Astrocyte (in vitro differentiated cells and primary cell): ENCODE measurements at regions not wholly inside any gene's neighbourhood (a gene's known extent, or its start where the extent isn't known, plus 50 kb on each side); places are given as distances from the start of the nearest gene placed in this dataset.

Experiments
- EZH2 ChIP-seq: IDR thresholded peaks from 2 replicates; pipeline ENCODE4 v1.6.1; 2012; ENCODE audit warnings: mild to moderate bottlenecking, low read length, inconsistent platforms; ENCODE audit not compliant: insufficient read depth
- TF ChIP-seq, protein P1 (sequence below): IDR thresholded peaks from 2 replicates; pipeline ENCODE4 v1.5.1; 2011; ENCODE audit warnings: low read depth, mild to moderate bottlenecking, inconsistent platforms, low read length, moderate library complexity; ENCODE audit not compliant: insufficient read depth

- TF ChIP-seq, protein P1, sequence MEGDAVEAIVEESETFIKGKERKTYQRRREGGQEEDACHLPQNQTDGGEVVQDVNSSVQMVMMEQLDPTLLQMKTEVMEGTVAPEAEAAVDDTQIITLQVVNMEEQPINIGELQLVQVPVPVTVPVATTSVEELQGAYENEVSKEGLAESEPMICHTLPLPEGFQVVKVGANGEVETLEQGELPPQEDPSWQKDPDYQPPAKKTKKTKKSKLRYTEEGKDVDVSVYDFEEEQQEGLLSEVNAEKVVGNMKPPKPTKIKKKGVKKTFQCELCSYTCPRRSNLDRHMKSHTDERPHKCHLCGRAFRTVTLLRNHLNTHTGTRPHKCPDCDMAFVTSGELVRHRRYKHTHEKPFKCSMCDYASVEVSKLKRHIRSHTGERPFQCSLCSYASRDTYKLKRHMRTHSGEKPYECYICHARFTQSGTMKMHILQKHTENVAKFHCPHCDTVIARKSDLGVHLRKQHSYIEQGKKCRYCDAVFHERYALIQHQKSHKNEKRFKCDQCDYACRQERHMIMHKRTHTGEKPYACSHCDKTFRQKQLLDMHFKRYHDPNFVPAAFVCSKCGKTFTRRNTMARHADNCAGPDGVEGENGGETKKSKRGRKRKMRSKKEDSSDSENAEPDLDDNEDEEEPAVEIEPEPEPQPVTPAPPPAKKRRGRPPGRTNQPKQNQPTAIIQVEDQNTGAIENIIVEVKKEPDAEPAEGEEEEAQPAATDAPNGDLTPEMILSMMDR = no peak
- TF ChIP-seq EZH2 = no peak
Observed at GRCh38 chr10:2813693-2814092, 253.7 kb upstream of the PFKP start.
